Endothelial cell of umbilical vein (primary cell): ENCODE measurements at regions not wholly inside any gene's neighbourhood (a gene's known extent, or its start where the extent isn't known, plus 50 kb on each side); places are given as distances from the start of the nearest gene placed in this dataset.
"Not testable (repeated sequence)": the region's sequence is repeated elsewhere in the genome, so short reads cannot be mapped to it uniquely, and the experiment has no call there.

Experiments
- BruUV-seq: library from RNA; stranded (reverse); fragments of 400-500 nt; replicated peaks from 2 replicates; lab custom pipeline; 2021; lab: Mats Ljungman, UMichigan
- CTCF ChIA-PET: fragments of 300-600, 350-600 bp; sonication (Branson Sonifier 250); formaldehyde crosslinking; loops from one replicate; lab custom pipeline; 2021; ENCODE audit warnings: antibody characterized with exemption, inconsistent platforms; lab: Charles Lee
- POLR2A ChIA-PET: fragments of 300-600, 350-600 bp; sonication (Branson Sonifier 250); formaldehyde crosslinking; loops from one replicate; lab custom pipeline; 2021; ENCODE audit warnings: antibody characterized with exemption, inconsistent platforms; lab: Charles Lee
- DNase-seq: peaks from one replicate; pipeline ENCODE4 v3.0.0-alpha.2; 2011; ENCODE audit warnings: low read depth, low spot score
- FAIRE-seq: peaks from 2 replicates; lab custom pipeline; 2011; peaks lifted over from hg19 to GRCh38; lab: Jason Lieb, UNC
- H2AFZ ChIP-seq: 2 replicates; pipeline ENCODE4 v1.6.0; 2012; ENCODE audit warnings: low read depth, low read length, control low read depth, inconsistent platforms
- H3K27ac ChIP-seq: 2 replicates; pipeline ENCODE4 v1.5.1; 2011; ENCODE audit warnings: low read depth, mild to moderate bottlenecking, control low read depth, low read length, moderate library complexity; ENCODE audit not compliant: insufficient read depth
- H3K27me3 ChIP-seq, 2 experiments: 2 replicates each; pipeline versions ENCODE4 v1.6.0 to v1.6.1; 2011; ENCODE audit warnings: low read length in 2 of 2, mixed read lengths in 1 of 2; ENCODE audit not compliant: control insufficient read depth in 2 of 2, insufficient read depth in 2 of 2
- H3K36me3 ChIP-seq, 2 experiments: 2 replicates in 1 of 2; 3 replicates in 1 of 2; pipeline ENCODE4 v1.5.1; 2011; ENCODE audit warnings: low read length in 2 of 2, mild to moderate bottlenecking in 1 of 2, moderate library complexity in 1 of 2; ENCODE audit not compliant: control insufficient read depth in 2 of 2, insufficient read depth in 2 of 2; ENCODE audit errors: extremely low read depth in 1 of 2
- H3K4me1 ChIP-seq: 3 replicates; pipeline ENCODE4 v1.5.1; 2011; ENCODE audit warnings: mild to moderate bottlenecking, low read length; ENCODE audit not compliant: control insufficient read depth, insufficient read depth; ENCODE audit errors: extremely low read depth
- H3K4me2 ChIP-seq: 2 replicates; pipeline ENCODE4 v1.6.1; 2011; ENCODE audit warnings: low read length, control low read depth, mixed read lengths; ENCODE audit not compliant: insufficient read depth
- H3K4me3 ChIP-seq, 3 experiments: fragments of 200-600 bp in 1 of 3; sonication (generic), shearing (Covaris generic) in 1 of 3; replicated peaks in 1 of 3; 2 replicates each; pipeline ENCODE4 v1.5.1; 2011 to 2016; ENCODE audit warnings: control low read depth in 3 of 3, low read length in 3 of 3, mild to moderate bottlenecking in 2 of 3, inconsistent platforms in 1 of 3, low read depth in 1 of 3, moderate library complexity in 1 of 3; ENCODE audit not compliant: insufficient read depth in 1 of 3
- H3K79me2 ChIP-seq: 2 replicates; pipeline ENCODE4 v1.6.0; 2012; ENCODE audit warnings: low read length, inconsistent platforms; ENCODE audit not compliant: control insufficient read depth, insufficient read depth
- H3K9ac ChIP-seq: replicated peaks from 2 replicates; pipeline ENCODE3; 2011; ENCODE audit warnings: low read length, control low read depth; ENCODE audit not compliant: insufficient read depth; ENCODE audit errors: extremely low read depth
- H3K9me1 ChIP-seq: replicated peaks from 3 replicates; pipeline ENCODE4 v1.6.0; 2011; ENCODE audit warnings: mild to moderate bottlenecking, low read length; ENCODE audit not compliant: control insufficient read depth, insufficient read depth; ENCODE audit errors: extremely low read depth
- H3K9me3 ChIP-seq: replicated peaks from 2 replicates; pipeline ENCODE4 v1.5.1; 2012; ENCODE audit warnings: low read length, inconsistent platforms; ENCODE audit not compliant: control insufficient read depth, insufficient read depth
- H4K20me1 ChIP-seq: replicated peaks from 2 replicates; pipeline ENCODE3; 2011; ENCODE audit warnings: mild to moderate bottlenecking, low read length; ENCODE audit not compliant: control insufficient read depth, insufficient read depth; ENCODE audit errors: extremely low read depth
- EZH2 ChIP-seq: IDR thresholded peaks from 2 replicates; pipeline ENCODE4 v1.6.1; 2012; ENCODE audit warnings: borderline replicate concordance, low read depth, mild to moderate bottlenecking, moderate library complexity, low read length, inconsistent platforms; ENCODE audit not compliant: severe bottlenecking
- FOS ChIP-seq: IDR thresholded peaks from 2 replicates; pipeline ENCODE4 v1.6.1; 2011; ENCODE audit warnings: mild to moderate bottlenecking, low read length, moderate library complexity, borderline replicate concordance; ENCODE audit not compliant: insufficient read depth
- GATA2 ChIP-seq: IDR thresholded peaks from 2 replicates; pipeline ENCODE4 v1.7.0; 2011; ENCODE audit warnings: low read depth, mild to moderate bottlenecking, moderate library complexity, mixed read lengths, low read length; ENCODE audit not compliant: insufficient read length, insufficient read depth
- JUN ChIP-seq: IDR thresholded peaks from 2 replicates; pipeline ENCODE4 v1.6.1; 2011; ENCODE audit warnings: borderline replicate concordance, low read depth; ENCODE audit not compliant: insufficient read length, insufficient read depth
- MYC ChIP-seq: IDR thresholded peaks from one replicate; pipeline ENCODE4 v1.6.1; 2011; ENCODE audit warnings: mild to moderate bottlenecking, low read depth, low read length
- POLR2A ChIP-seq: IDR thresholded peaks from 2 replicates; pipeline ENCODE4 v1.6.1; 2012; ENCODE audit warnings: low read depth, mild to moderate bottlenecking, control low read depth, low read length
- POLR2AphosphoS5 ChIP-seq: IDR thresholded peaks from 2 replicates; pipeline ENCODE4 v1.6.1; 2012; ENCODE audit warnings: low read depth, mild to moderate bottlenecking, control low read depth, low read length, moderate library complexity; ENCODE audit not compliant: insufficient read depth
- dilution Hi-C: fragments of 300-500 bp; cut with MboI; formaldehyde crosslinking; loops from one replicate; pipeline ENCODE4 v1.15.0; 2019; ENCODE audit warnings: low sequenced_read_pairs; ENCODE audit not compliant: extremely low pct_ligation_motif_present
- intact Hi-C: fragments of 100-400 bp; cut with micrococcal nuclease; formaldehyde crosslinking; loops from one replicate; pipeline ENCODE4 v1.10.0; 2022
- TF ChIP-seq, protein P1 (sequence below): IDR thresholded peaks from 2 replicates; pipeline ENCODE4 v1.6.1; 2011; ENCODE audit not compliant: insufficient read depth, insufficient read length
- TF ChIP-seq, protein P2 (sequence below), 2 donors: IDR thresholded peaks; 1 replicate in 1 of 2; 2 replicates in 1 of 2; pipeline ENCODE4 v1.5.1; 2011; ENCODE audit warnings: low read length in 2 of 2, mild to moderate bottlenecking in 2 of 2, moderate library complexity in 2 of 2, control low read depth in 1 of 2, inconsistent platforms in 1 of 2, low read depth in 1 of 2; ENCODE audit not compliant: insufficient read depth in 1 of 2; ENCODE audit errors: extremely low read depth in 1 of 2

DNA sequence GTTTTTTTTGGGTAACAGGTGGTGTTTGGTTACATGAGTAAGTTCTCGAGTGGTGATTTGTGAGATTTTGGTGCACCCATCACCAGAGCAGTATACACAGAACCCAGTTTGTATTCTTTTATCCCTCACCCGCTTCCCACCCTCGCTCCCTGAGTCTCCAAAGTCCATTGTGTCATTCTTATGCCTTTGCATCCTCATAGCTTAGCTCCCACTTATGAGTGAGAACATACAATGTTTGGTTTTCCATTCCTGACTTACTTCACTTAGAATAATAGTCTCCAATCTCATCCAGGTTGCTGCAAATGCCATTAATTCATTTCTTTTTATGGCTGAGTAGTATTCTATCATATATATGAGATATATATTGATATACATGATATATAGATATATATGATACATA, 211.9 kb downstream of the BCAS1 start:
- intact Hi-C loops, H3K27me3 ChIP-seq, H4K20me1 ChIP-seq, H3K9me1 ChIP-seq, H3K9ac ChIP-seq, BruUV-seq, POLR2A ChIA-PET, FAIRE-seq, H2AFZ ChIP-seq, H3K36me3 ChIP-seq, H3K4me1 ChIP-seq, H3K4me2 ChIP-seq, dilution Hi-C loops, H3K9me3 ChIP-seq, H3K4me3 ChIP-seq, H3K27ac ChIP-seq, DNase-seq, H3K79me2 ChIP-seq: not testable (repeated sequence)
- CTCF ChIA-PET = interaction anchor here (0.6 to 3.2 kb wide), 4 partner anchors 14 to 68 kb away, joined by 3 to 11 read pairs (median 4); no protein-coding TSS in a partner anchor

DNA sequence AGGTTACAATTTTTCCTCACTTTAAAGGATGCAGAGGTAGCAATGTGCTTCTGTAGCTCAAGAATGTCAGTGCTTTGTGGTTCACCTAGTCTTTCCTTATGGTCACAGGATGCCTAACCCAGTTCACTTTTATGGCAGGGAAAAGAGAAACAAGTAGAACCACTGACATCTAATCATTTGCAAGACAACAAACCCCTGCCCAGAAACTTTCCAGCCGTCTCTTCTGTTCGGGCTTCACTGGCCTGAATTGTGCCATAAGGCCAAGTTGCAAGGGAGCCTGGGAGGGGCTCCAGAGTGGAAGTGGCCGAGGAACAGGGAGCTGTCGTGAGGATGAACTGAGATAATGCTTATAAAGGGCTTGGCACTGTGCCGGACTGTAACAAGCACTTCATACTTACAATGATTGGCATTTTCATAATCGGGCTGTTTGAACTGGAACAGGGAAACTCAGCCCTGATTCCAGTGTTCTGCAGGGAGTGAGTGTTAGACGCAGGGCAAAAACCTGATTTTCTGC, 212.6 kb downstream of the BCAS1 start:
- H3K27me3 ChIP-seq = no peaks in the 10 kb centered on the region
- H3K9ac ChIP-seq = no peak overlapping the region
- H3K79me2 ChIP-seq = no peaks in the 10 kb centered on the region
- no peaks in the 10 kb centered on the region for H4K20me1 ChIP-seq
- dilution Hi-C loops (no loop called here), intact Hi-C loops (no loop called here)
- TF ChIP-seq POLR2A (no peak), MYC (no peak), GATA2 (no peak), EZH2 (no peak), FOS (no peak), POLR2AphosphoS5 (no peak), JUN (no peak)
- TF ChIP-seq, protein P1, sequence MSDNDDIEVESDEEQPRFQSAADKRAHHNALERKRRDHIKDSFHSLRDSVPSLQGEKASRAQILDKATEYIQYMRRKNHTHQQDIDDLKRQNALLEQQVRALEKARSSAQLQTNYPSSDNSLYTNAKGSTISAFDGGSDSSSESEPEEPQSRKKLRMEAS = no peak
- TF ChIP-seq, protein P2, sequence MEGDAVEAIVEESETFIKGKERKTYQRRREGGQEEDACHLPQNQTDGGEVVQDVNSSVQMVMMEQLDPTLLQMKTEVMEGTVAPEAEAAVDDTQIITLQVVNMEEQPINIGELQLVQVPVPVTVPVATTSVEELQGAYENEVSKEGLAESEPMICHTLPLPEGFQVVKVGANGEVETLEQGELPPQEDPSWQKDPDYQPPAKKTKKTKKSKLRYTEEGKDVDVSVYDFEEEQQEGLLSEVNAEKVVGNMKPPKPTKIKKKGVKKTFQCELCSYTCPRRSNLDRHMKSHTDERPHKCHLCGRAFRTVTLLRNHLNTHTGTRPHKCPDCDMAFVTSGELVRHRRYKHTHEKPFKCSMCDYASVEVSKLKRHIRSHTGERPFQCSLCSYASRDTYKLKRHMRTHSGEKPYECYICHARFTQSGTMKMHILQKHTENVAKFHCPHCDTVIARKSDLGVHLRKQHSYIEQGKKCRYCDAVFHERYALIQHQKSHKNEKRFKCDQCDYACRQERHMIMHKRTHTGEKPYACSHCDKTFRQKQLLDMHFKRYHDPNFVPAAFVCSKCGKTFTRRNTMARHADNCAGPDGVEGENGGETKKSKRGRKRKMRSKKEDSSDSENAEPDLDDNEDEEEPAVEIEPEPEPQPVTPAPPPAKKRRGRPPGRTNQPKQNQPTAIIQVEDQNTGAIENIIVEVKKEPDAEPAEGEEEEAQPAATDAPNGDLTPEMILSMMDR (IDR thresholded peaks at IDR 0.05; ENCODE audit: extremely low read depth in 1 of 2, insufficient read depth in 1 of 2, low read depth in 1 of 2, low read length in 2 of 2) = no peak
- no peak overlapping the region for H3K4me3 ChIP-seq
- peak overlapping the region; percentile 94 for H2AFZ ChIP-seq
- H3K4me1 ChIP-seq = no peaks in the 10 kb centered on the region
- no peaks in the 10 kb centered on the region for H3K9me3 ChIP-seq
- BruUV-seq = no TSS peak
- FAIRE-seq (no peak), DNase-seq (peak; percentile 27)
- H3K9me1 ChIP-seq = no peaks in the 10 kb centered on the region
- ChIA-PET CTCF (interaction anchor here (0.6 to 3.2 kb wide), 4 partner anchors 15 to 82 kb away, joined by 3 to 11 read pairs (median 4); no protein-coding TSS in a partner anchor), POLR2A (no interaction called here)
- H3K4me2 ChIP-seq = no peak overlapping the region
- H3K27ac ChIP-seq = no peak overlapping the region
- no peaks in the 10 kb centered on the region for H3K36me3 ChIP-seq
